ENCODE measurements at regions not wholly inside any gene's neighbourhood (a gene's known extent, or its start where the extent isn't known, plus 50 kb on each side); places are given as distances from the start of the nearest gene placed in this dataset.

GRCh38 chr18:55847960-55848359 lies 260.0 kb upstream of the TCF4 start:
- DNase-seq (ENCODE audit: low spot score): no peak

GRCh38 chr18:55845221-55845620 lies 257.2 kb upstream of the TCF4 start:
- no peak for DNase-seq (ENCODE audit: low spot score)

- DNase-seq (ENCODE audit: low spot score): no peak
Measured at GRCh38 chr18:55844382-55844781, 256.4 kb upstream of the TCF4 start.

GRCh38 chr18:55841314-55841713 lies 253.3 kb upstream of the TCF4 start:
- DNase-seq (ENCODE audit: low spot score): no peak

GRCh38 chr18:55840601-55841170 lies 252.7 kb upstream of the TCF4 start:
- no peak for DNase-seq (ENCODE audit: low spot score)

GRCh38 chr18:55839343-55839742 lies 251.4 kb upstream of the TCF4 start:
- DNase-seq (ENCODE audit: low spot score): no peak

GRCh38 chr18:55838841-55839240 lies 250.8 kb upstream of the TCF4 start:
- DNase-seq (ENCODE audit: low spot score): no peak

GRCh38 chr18:55838319-55838718 lies 250.3 kb upstream of the TCF4 start:
- no peak for DNase-seq (ENCODE audit: low spot score)

GRCh38 chr18:55833543-55833942 lies 245.6 kb upstream of the TCF4 start:
- no peak for DNase-seq (ENCODE audit: low spot score)

- DNase-seq (ENCODE audit: low spot score): no peak
Measured at GRCh38 chr18:55830544-55830943, 242.6 kb upstream of the TCF4 start.

GRCh38 chr18:55821219-55821618 lies 233.2 kb upstream of the TCF4 start:
- no peak for DNase-seq (ENCODE audit: low spot score)

GRCh38 chr18:55819448-55819847 lies 231.5 kb upstream of the TCF4 start:
- DNase-seq (ENCODE audit: low spot score): no peak

GRCh38 chr18:55818284-55818683 lies 230.3 kb upstream of the TCF4 start:
- no peak for DNase-seq (ENCODE audit: low spot score)

GRCh38 chr18:55811925-55812324 lies 223.9 kb upstream of the TCF4 start:
- DNase-seq (ENCODE audit: low spot score): no peak

- DNase-seq (ENCODE audit: low spot score): no peak
Measured at GRCh38 chr18:55805666-55806065, 217.7 kb upstream of the TCF4 start.

- DNase-seq (ENCODE audit: low spot score): no peak
Measured at GRCh38 chr18:55795101-55795669, 207.2 kb upstream of the TCF4 start.

- DNase-seq (ENCODE audit: low spot score): no peak
Measured at GRCh38 chr18:55794288-55795052, 206.5 kb upstream of the TCF4 start.

GRCh38 chr18:55790296-55790695 lies 202.3 kb upstream of the TCF4 start:
- no peak for DNase-seq (ENCODE audit: low spot score)

GRCh38 chr18:55787536-55788073 lies 199.6 kb upstream of the TCF4 start:
- DNase-seq (ENCODE audit: low spot score): no peak

GRCh38 chr18:55786651-55787272 lies 198.8 kb upstream of the TCF4 start:
- no peak for DNase-seq (ENCODE audit: low spot score)

GRCh38 chr18:55783921-55784320 lies 195.9 kb upstream of the TCF4 start:
- no peak for DNase-seq (ENCODE audit: low spot score)

- DNase-seq (ENCODE audit: low spot score): no peak
Measured at GRCh38 chr18:55781481-55781957, 193.5 kb upstream of the TCF4 start.

- DNase-seq (ENCODE audit: low spot score): no peak
Measured at GRCh38 chr18:55780586-55781071, 192.6 kb upstream of the TCF4 start.
